Daoy (cell line): ENCODE measurements at regions not wholly inside any gene's neighbourhood (a gene's known extent, or its start where the extent isn't known, plus 50 kb on each side); places are given as distances from the start of the nearest gene placed in this dataset.
"Not testable (repeated sequence)": the region's sequence is repeated elsewhere in the genome, so short reads cannot be mapped to it uniquely, and the experiment has no call there.

Experiments
- DNase-seq: peaks from one replicate; pipeline ENCODE4 v3.0.0-alpha.2; 2015; ENCODE audit warnings: low read depth

DNA sequence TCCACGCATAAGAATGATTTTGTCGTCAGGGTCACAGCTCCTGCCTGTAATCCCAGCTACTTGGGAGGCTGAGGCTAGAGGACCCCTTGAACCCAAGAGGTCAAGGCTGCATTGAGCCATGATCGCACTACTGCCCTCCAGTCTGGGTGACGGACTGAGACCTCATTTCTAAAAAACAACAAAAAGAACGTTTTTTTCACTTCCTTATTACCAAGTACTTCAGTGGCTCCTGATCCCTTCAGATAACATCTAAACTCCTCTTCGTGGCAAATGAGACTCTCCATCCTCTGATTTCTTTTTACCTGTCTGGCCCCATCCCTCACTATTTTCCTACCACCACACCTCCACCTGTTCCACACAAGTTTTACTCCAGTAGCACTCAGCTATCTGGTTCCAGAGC is 105.4 kb upstream of the TLK1 start:
- no peak for DNase-seq

DNA sequence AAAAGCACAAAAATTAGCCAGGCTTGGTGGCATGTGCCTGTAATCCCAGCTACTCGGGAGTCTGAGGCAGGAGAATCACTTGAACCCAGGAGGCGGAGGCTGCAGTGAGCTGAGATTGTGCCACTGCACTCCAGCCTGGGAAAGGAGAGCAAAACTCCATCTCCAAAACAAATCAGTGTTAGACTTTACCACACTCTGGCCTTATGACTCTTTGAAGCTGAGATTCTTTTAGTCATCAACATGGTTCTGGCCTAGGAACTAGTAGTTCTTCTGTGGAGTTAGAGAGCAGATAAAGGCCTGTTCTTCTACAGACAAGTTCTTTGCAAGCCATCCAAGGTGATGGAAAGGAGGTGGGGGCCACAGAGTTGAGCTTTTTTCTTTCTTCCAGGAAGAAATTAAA is 100.8 kb upstream of the TLK1 start:
- DNase-seq: not testable (repeated sequence)

DNA sequence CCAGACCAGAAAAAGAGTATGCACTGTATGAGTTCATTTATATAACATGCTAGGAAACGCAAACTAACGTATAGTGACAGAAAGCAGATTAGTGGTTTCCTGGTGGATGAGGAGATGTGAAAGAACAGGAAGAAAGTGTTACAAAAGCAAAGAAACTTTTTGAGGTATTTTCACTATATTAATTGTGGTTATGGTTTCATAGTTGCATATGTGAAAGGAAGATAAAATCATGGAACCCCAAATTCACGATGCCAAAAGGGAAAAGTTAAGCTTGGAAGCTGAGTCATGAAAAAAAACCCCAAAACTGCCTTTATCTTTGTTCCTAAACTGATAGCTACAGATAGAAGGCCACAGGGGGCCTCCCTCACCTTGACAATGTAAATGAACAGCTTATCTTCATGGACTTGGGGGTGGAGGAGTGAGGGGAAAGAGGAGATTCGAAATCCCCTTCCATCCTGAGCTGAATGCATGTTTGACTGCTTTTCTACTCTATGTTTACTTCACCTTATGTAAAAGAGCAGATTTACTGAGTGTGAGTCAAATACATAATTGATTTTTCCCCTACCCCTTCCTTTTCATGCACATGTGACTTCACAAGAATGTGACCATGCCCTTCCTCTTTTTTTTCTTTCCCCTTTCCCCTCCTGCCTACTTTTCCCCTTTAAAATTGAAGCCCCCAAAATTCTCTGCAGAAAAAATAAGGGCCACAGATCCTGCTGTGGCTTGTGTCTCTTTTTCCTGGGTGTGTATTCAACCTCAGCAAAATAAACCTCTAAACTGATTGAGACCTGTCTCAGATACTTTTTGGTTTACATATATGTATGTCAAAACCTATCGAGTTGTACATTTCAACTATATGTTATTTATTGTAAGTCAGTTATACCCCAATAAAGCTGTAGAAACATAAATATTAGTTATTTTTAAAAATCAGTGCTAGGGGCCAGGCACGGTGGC is 100.1 kb upstream of the TLK1 start:
- no peak for DNase-seq

DNA sequence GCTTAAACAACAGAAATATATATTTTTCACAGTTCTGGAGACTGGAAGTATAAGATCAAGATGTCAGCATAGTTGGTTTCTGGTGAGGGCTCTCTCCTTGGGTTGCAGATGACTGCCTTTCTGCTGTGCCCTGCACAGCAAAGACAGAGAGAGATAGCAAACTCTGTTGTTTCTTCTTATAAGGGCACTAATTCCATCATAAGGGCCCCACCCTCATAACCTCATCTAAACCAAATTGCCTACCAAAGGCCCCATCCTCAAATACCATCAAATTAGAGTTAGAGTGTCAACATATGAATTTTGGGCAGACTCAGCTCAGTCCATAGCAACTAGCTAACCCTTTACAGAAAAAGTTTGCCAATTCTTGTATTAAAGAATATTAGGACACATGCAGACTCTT is 94.0 kb upstream of the TLK1 start:
- DNase-seq: no peak

DNA sequence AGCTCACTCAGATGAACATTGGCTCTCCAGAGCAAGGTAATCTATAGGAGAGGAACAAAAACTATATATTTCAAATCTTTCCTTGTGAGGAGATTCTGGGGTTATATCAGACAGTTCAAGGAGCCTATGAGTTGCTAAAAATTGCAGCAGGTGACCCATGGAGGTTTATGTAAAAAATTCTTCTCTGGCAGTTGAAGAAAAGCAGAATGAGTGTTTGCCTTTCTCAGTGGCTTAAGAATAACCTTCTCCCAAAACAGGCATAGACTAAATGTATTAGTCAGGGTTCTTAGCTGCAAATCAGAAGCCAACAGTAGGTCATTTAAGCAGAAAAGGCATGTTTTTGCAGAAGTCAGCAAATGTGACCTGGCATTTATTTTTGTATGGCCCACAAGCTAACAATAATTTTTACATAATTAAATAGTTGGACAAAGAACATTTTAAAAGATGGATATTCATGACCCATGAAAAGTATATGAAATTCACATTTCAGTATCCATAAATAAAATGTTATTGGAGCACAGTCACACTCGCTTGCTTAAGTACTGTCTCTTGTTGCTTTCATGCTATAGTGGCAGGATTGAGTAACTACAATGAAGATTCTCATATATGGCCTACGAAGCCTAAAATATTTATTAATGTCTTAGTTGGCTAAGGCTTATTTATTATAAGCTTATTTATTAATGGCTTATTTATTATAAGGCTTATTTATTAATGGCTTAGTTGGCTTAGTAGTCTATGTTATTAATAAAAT is 93.4 kb upstream of the TLK1 start:
- no peak for DNase-seq

DNA sequence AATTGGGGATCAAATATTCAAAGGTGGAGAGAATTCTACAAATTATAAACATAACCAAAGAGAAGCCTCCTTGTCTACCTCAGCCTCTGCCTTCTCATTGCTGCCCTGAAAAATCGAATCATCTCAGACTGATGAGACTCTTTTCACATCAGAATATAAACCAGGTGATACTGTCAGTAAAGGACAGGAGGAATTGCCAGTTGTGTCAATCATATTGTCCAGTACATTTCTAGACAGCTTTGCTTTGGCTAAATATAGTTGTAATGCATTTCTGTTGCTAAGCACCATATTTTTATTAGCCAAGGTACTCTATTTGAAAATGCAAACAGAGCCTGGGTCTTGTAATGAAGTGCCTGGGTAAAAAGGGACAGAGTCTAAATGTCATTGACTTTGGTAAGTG is 92.6 kb upstream of the TLK1 start:
- DNase-seq: no peak

DNA sequence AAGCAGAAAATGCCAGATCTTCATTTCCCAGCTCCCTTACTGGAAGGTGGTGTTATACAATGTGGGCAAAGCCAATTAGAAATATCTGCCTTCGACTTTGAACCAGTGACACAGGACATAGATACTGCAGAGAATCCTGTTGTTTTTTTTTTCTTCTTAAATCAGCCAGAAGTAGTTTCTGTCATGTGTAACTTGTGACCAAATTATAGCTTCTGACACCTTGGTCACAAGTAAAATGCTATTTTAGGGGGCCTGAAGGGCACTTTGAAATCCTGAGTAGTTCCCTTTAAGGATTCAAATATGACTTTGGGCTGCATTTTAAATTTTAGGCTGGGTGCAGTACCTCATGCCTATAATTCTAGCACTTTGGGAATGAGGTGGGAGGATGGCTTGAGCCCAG is 89.0 kb upstream of the TLK1 start:
- DNase-seq: no peak

DNA sequence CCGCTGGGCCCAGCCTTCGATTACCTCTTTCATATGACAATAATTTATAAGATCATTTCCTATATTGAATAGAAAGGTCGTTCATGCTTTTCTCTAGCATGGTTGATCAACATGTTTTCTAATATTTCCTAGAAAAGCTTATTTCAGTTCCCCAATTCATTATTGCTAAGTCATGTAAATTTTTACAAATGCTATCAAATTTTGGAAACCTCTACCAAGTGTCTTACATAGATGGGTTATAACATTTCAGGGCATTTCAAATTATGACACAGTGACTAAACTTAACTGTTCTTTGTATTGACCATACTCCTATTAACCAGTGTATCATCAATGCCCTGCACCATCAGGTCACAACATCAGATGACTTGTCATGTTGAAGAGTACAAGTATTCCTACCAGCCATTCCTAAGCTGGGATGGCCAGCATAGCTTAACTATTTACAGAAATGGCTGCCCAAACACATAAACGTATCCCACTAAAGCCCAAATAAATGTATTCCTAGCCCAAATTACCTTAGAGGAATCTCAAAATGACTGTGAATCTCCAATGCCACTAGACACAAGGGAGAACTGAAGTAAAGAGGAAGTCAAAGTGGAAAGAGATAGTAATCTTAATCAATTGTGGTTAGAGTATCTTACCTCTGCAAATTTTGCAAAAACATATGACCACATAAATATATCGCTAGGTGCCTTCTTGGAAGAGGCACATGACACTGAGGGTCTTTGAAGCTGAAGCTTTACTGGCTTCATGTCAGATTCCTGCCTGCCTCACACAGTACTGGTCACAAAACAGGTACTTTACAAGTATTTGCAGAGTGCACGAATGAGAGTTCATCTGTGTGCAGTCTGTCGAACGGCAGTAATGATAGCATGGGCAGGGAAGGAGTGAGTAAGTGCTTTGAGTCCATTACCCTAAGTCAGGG is 87.3 kb upstream of the TLK1 start:
- DNase-seq: no peak

DNA sequence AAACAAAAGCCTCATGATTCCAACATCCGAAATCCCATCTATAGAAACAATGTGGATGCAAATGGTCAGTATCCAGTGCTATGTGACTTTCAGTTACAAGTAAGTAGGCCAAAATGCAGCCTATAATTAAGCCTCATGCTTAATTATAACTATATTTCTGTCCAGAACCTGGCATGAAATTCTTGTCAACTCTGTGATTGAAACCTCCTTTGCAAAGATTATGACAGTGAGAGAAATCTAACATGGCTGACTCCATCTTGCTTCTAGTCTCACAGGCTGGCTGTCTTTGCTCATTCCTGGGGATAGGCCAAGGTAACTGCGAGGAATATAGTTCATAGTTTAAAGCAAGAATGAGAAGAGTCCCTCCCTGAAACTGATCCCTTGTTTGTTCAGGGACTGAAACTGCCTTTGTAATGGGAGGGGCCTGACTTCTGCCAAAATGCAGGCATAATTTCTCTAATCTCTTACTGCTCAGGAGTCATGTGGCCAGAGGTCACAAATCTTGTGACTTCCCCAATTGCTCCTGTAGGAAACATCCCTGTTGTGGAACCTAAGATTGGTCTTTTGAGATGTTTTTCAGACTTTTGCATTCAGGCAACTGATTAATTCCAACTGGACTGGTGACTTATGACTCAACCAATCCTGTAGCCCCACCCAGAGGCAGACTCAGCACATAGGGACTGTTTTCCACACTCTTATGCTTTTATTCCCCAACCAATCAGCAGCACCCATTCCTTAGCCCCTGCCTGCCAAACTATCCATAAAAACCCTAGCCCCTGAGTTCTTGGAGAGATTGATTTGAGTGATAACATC is 84.5 kb upstream of the TLK1 start:
- peak; percentile 24 for DNase-seq

DNA sequence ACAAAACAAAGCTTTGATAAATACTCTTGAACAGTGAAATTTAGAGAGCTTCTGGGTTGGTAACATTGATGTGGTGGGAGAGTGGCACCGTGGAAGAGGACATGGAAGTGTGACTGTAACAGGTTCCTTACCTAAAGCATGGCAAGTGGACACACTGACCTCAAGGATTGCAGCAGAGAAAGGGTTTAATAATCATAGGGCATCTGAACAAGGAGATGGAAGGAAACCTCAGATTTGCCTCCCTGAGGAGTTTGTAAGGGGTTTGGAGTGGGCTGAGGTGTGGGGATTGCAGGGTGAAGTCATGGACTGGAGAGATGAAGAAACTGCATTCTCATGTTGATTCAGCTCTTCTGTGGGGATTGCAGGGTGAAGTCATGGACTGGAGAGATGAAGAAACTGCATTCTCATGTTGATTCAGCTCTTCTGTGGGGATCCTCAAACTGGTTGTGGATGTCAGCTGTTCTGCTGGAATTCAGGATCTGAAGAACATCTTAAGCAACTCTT is 83.8 kb upstream of the TLK1 start:
- no peak for DNase-seq

DNA sequence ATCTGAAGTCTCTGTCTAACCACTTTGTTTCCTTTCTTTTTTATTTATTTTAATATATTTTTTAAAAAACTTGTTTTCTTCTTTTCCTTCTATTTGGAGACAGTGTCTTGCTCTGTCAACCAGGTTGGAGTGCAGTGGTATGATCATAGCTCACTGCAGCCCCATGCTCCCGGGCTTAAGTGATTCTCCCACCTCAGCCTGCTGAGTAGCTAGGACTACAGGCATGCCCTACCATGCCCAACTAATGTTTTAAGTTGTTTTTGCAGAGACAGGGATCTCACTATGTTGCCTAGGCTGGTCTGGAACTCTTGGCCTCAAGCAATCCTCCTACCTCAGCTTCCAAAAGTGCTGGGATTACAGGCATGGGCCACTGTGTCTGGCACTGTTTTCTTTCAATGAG is 81.1 kb upstream of the TLK1 start:
- no peak for DNase-seq

DNA sequence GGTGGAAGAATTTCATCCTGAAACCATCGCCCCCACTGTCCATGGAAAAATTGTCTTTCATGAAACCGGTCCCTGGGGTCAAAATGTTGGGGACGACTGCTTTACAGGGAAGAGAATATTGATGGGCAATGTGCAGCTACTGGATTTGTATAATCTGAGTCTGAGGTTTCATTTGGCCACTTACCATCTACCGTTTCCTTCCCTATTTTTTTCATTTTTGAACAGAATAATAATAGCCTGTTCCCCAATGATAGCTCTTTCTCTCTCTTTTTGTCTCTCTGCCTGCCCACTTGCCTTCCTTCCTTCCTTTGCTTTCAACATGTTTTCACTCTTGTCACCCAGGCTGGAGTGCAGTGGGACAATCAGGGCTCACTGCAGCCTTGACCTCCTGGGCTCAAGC is 78.3 kb upstream of the TLK1 start:
- DNase-seq: no peak

DNA sequence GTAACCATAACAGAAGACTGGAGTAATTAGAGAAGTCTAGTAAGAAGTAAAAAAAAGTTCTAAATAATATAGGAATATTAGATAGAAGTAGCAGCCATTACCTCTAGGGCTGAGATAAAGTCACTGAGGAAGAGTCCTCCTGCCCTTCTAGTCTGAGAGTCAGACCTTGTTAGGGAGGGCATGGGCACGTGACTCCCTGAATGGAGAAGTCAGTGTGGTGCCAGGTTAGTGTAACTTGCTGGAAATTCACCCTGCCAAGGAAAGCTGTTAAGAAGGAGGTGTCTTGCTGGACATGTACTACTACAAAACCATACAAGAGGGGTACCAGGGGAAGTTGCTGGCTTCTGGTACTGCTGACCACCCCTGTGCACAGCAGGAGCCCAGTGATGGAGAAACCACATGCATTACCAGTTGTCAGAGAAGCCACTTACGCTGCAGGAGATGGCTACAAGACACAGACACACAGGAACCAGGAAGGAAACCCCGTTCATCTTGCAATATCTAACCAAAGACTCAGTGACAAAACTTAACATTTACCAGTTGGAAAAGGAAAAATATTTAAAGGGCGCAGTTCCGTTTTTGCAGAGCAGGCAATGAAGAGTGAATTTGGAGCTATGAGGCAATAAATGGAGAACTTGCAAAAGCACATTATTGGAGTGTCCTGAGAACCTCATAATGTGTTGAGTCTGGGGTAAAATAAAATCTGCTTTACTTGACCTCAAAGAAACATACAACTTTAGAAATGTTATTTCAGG is 77.2 kb upstream of the TLK1 start:
- no peak for DNase-seq

DNA sequence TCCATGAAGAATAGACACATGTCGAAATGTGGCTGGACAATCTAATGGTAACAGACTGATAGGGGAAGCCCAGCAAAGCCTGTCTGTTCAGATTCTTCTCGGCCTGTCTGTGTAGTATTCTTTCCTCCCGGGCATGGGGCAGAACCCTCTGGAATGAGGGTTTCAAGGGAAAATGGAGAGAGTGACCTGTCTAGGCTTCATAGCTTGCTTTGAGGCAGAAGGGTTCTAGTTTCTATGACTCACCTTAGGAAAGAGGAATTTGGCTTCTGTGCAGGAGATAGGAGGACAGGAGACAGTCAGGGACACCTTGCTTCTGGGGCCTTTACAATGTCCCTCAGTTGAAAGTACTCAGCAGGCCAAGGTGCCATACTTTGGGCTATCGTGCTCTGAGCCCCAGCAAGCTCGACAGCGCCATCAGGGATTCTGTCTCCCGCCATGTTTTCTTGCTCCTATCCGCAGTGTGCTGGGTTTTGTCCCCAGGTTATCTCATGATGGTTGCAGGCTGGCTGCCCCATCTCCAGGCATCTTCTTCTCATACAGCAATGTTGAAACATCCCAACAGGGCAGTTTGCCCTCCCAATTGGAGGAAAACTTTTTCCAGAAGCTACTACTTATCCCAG is 74.7 kb upstream of the TLK1 start:
- DNase-seq: no peak

DNA sequence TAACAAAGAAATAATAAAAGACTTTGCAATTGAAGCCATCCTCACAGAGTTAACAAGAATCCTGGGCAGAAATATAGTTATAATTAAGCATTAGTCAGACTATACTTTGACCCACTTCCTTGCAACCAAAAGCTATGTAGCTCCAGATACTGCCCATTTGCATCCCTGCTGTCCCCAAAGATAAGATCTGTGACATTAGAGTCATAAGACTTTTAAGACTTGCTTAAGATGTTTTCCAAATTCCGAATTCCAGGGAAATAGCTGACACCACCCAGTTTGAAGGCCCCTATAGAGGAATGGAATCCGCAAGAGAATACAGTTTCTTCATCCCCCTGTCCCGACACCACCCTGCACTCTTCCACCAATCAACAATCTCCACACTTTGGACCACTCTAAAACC is 69.5 kb upstream of the TLK1 start:
- no peak for DNase-seq

DNA sequence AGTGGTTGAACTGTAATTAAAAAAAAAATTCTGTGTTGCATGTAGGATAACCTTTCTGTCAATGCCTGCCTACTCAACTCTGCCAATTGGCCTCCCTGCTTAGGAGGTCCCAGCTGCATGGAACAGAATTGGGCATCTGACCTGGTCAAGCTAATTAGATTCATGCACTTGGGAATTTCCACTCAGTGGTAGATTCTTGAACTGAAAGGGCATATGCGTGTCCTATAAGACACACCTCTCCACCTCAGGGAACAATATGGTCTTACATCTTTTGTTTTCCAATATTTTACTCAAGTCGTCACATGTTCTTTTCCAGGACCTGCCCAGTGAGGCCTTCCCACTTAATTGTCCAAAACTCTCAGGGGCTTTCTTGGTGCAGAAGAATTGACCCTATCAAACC is 68.1 kb upstream of the TLK1 start:
- no peak for DNase-seq

DNA sequence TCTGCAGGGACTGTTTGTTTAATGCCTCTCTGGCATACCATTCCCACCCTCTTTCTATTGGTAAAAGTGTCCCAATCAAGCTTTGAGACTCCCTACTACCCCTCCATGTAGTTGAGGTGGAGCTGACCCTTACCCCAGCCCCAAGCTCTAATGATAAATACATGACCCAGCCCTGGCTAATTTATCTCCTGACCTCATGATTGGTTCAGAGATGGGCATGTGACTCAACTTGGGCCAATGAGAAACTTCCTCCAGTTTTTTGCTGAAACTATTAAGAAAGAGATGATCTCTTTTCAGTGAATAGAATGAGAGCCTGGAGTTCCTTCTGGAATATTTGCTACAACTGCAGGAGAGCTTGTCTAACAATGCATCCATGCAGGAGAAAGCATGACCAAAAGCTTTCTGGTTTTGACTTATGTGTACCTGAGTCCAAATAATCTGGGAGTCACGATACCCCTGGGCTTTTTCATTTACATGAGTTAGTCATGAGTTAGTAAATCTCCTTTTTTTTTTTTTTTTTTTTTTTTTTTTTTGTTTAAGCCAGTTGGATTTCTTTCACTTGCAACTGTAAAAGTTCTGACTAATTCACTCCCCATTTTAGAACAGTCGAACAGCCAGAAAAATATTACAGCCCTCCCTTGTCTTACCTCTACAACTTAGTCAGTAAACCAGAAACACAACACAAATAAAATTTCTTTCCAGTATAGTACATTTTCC is 66.5 kb upstream of the TLK1 start:
- DNase-seq: peak; percentile 4

DNA sequence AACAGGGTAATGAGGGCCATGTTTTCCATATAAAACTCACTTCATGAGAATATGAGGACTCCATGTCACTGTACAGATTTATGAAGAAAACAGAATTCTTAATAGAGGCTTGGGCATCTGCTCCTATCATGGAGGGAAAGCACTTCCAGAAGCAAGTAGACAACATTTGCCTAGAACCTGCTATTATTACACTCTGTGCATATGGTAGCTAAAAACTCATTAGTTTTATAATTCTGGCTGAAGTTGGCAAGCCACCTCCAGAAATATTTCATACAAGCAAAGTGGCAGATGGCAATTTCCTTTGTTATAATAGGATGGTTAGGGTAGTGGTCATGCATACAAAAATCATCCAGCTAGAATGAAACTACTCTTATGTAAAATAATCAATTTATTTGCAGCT is 65.8 kb upstream of the TLK1 start:
- no peak for DNase-seq

DNA sequence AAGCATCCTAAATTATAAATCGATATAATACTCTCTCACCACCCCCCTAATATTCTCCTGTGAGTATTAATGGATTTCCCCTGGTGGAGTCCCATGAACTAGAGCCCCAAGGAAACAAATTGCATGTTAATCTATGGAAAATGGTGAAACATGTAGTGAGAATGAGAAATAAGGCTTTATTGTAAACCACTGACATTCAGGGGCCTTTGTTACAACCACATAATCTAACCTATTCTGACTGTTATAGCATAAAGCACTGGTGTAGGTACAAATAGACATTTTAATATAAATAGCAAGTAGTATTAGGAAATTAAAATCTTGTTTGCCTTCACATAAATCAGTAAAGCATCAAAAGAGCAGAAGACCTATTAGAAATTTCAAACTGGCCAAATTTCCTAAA is 65.3 kb upstream of the TLK1 start:
- no peak for DNase-seq
